ENCODE measurements at regions not wholly inside any gene's neighbourhood (a gene's known extent, or its start where the extent isn't known, plus 50 kb on each side); places are given as distances from the start of the nearest gene placed in this dataset.

DNA sequence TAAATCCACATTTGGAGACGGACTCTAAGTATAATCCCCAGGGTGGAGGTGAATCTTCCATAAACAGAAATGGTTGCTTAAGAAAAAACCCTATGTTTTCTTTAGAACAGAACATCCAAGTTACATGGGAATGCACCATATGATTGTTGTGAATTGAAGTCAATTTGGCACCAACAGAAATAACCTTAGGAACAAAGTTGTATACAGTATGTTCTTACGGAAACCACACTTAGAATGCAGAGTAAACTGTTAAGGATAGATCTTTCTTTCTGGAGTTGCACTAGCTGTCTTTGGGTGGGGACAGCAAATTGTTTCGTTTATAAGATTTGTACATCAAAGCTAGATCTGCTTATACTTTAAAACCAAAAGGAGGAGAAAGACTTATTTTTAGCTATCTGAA is 316.4 kb downstream of the PTEN start:
- Histone ChIP-seq H3K9me3 (ENCODE audit: severe bottlenecking) (no peaks in the 10 kb centered on the region), H3K27ac (ENCODE audit: poor library complexity, severe bottlenecking) (no peak overlapping the region), H3K36me3 (ENCODE audit: low read depth) (no peaks in the 10 kb centered on the region), H3K4me1 (ENCODE audit: insufficient read depth, poor library complexity, severe bottlenecking) (no peaks in the 10 kb centered on the region), H3K4me3 (ENCODE audit: severe bottlenecking) (no peak overlapping the region), H3K27me3 (ENCODE audit: insufficient read depth, poor library complexity, severe bottlenecking) (no peaks in the 10 kb centered on the region)
- TF ChIP-seq, protein P1, sequence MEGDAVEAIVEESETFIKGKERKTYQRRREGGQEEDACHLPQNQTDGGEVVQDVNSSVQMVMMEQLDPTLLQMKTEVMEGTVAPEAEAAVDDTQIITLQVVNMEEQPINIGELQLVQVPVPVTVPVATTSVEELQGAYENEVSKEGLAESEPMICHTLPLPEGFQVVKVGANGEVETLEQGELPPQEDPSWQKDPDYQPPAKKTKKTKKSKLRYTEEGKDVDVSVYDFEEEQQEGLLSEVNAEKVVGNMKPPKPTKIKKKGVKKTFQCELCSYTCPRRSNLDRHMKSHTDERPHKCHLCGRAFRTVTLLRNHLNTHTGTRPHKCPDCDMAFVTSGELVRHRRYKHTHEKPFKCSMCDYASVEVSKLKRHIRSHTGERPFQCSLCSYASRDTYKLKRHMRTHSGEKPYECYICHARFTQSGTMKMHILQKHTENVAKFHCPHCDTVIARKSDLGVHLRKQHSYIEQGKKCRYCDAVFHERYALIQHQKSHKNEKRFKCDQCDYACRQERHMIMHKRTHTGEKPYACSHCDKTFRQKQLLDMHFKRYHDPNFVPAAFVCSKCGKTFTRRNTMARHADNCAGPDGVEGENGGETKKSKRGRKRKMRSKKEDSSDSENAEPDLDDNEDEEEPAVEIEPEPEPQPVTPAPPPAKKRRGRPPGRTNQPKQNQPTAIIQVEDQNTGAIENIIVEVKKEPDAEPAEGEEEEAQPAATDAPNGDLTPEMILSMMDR (IDR thresholded peaks at IDR 0.05; ENCODE audit: poor library complexity, severe bottlenecking), result no peak
- no peak for DNase-seq (ENCODE audit: low spot score)
- ATAC-seq (ENCODE audit: low read depth), result no peak

DNA sequence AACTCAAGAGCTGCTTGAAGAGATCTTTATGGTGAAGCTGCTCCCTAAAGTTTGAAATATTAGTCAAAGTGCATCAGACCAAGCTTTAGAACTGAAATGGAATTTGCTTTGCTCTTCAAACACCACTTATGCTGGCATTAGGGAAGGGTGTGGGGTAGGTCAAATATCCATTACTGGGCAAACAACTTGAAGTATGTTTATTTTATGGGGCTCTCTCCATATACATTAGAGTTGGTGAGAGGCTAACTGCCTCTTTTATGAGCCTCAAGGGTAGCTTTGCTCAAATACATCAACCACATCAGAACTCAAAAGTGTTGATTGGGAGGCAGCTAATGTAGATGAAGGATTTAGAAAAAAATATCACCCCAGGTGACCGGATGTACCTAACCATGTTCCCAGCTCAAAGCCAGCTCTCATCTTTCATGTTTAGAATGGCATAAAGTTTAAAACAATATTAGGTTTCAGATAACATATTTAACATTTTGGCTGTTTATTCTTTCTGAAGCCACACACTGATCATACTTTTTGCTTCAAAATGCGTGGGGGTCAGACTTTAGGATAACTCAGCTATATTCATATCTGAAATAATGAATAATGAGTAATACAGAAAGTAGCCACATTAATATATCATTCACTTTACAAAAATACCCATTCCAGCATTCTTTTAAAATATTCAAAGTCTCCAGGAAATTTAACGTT is 318.6 kb downstream of the PTEN start:
- Histone ChIP-seq H3K36me3 (ENCODE audit: low read depth) (no peaks in the 10 kb centered on the region), H3K27ac (ENCODE audit: poor library complexity, severe bottlenecking) (no peak overlapping the region), H3K9me3 (ENCODE audit: severe bottlenecking) (no peaks in the 10 kb centered on the region), H3K4me3 (ENCODE audit: severe bottlenecking) (no peak overlapping the region), H3K27me3 (ENCODE audit: insufficient read depth, poor library complexity, severe bottlenecking) (no peaks in the 10 kb centered on the region), H3K4me1 (ENCODE audit: insufficient read depth, poor library complexity, severe bottlenecking) (no peaks in the 10 kb centered on the region)
- TF ChIP-seq, protein P1 (IDR thresholded peaks at IDR 0.05; ENCODE audit: poor library complexity, severe bottlenecking), result no peak
- ATAC-seq (ENCODE audit: low read depth) (no peak), DNase-seq (ENCODE audit: low spot score) (no peak)

DNA sequence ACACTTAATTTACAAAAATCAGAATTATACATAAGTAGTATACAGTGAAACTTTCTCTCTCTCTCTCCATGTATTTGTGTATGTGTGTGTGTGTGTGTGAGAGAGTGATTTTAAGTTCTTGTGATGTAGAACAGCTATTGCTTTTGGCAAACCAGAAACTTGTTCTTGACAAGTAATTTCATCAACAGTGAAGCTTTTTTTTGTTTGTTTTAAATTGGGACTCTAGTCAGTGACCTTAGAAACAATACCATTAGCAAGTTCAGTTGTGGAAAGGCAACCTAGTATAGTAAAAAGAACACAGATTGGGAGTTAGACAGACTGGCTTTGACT is 319.1 kb downstream of the PTEN start:
- no peak for DNase-seq (ENCODE audit: low spot score)
- no peaks in the 10 kb centered on the region for H3K4me1 ChIP-seq (ENCODE audit: insufficient read depth, poor library complexity, severe bottlenecking)
- H3K4me3 ChIP-seq (ENCODE audit: severe bottlenecking), result no peak overlapping the region
- ATAC-seq (ENCODE audit: low read depth), result no peak
- H3K27me3 ChIP-seq (ENCODE audit: insufficient read depth, poor library complexity, severe bottlenecking), result no peaks in the 10 kb centered on the region
- H3K9me3 ChIP-seq (ENCODE audit: severe bottlenecking), result no peaks in the 10 kb centered on the region
- no peaks in the 10 kb centered on the region for H3K36me3 ChIP-seq (ENCODE audit: low read depth)
- no peak overlapping the region for H3K27ac ChIP-seq (ENCODE audit: poor library complexity, severe bottlenecking)
- TF ChIP-seq, protein P1 (IDR thresholded peaks at IDR 0.05; ENCODE audit: poor library complexity, severe bottlenecking), result no peak

DNA sequence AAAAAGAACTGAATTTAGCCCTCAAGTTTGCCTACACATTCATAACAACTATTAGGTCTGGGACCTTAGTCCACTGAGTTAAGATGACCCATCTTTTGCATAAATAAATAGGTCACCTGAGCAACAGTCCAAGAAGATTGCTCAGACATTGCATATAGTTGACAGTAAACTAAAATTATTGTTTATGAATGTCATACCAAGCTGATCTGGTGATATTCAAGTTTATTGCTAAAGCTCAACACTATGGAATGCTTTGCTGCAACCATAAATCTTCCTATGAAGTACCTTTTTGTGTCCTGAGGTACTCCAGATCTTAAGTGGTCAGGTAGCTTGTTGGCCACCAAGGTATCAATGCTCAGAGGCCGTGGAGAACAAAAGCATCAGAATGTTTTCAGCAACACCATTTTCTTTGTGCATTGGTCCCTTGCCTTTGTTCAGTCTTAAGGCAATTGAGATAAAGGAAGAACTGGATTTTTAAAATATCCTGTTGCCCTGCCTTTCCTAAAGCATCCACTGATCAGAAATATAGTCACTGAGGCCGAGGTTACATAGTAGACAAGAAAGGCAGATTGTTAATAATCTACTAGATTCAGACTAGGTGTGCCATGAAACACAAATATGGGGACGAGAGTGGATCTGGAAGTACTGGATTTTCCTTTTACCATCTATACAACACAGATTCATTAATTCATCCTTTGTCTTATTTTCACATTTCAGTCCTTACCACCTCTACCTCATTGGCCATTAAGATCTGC is 321.3 kb downstream of the PTEN start:
- no peaks in the 10 kb centered on the region for H3K9me3 ChIP-seq (ENCODE audit: severe bottlenecking)
- H3K27ac ChIP-seq (ENCODE audit: poor library complexity, severe bottlenecking), result no peak overlapping the region
- ATAC-seq (ENCODE audit: low read depth) (no peak), DNase-seq (ENCODE audit: low spot score) (no peak)
- no peaks in the 10 kb centered on the region for H3K4me1 ChIP-seq (ENCODE audit: insufficient read depth, poor library complexity, severe bottlenecking)
- H3K36me3 ChIP-seq (ENCODE audit: low read depth), result no peaks in the 10 kb centered on the region
- H3K27me3 ChIP-seq (ENCODE audit: insufficient read depth, poor library complexity, severe bottlenecking), result no peaks in the 10 kb centered on the region
- TF ChIP-seq, protein P1 (IDR thresholded peaks at IDR 0.05; ENCODE audit: poor library complexity, severe bottlenecking), result no peak
- H3K4me3 ChIP-seq (ENCODE audit: severe bottlenecking), result no peak overlapping the region

DNA sequence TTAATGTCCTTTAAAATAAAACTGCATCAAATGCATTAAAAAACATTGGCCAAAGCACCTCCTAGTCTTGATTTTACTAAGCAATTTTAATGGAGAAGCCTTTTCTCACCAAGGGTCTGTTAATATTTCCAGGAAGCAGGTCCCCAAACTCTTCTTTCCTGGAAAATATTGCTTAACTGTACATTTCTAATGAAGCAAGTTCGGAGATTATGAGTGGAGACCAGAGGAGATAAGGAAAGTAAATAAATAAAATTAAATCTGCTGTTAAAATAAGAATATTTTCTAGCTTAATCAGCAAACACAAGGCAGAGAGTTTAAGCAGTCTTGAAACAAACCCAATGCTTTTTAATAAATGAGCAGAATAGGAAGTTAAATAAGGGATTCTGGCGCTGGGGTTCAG is 322.4 kb downstream of the PTEN start:
- ATAC-seq (ENCODE audit: low read depth) (no peak), DNase-seq (ENCODE audit: low spot score) (no peak)
- TF ChIP-seq, protein P1 (IDR thresholded peaks at IDR 0.05; ENCODE audit: poor library complexity, severe bottlenecking), result no peak
- Histone ChIP-seq H3K9me3 (ENCODE audit: severe bottlenecking) (no peaks in the 10 kb centered on the region), H3K27me3 (ENCODE audit: insufficient read depth, poor library complexity, severe bottlenecking) (no peaks in the 10 kb centered on the region), H3K27ac (ENCODE audit: poor library complexity, severe bottlenecking) (no peak overlapping the region), H3K4me3 (ENCODE audit: severe bottlenecking) (no peak overlapping the region), H3K36me3 (ENCODE audit: low read depth) (no peaks in the 10 kb centered on the region), H3K4me1 (ENCODE audit: insufficient read depth, poor library complexity, severe bottlenecking) (no peaks in the 10 kb centered on the region)

Measured in RWPE2 (cell line).